Right kidney (tissue), 1 donor: ENCODE measurements at regions not wholly inside any gene's neighbourhood (a gene's known extent, or its start where the extent isn't known, plus 50 kb on each side); places are given as distances from the start of the nearest gene placed in this dataset.

ENCODE experiments used
- DNase-seq: peaks from one replicate; pipeline ENCODE4 v3.0.0-alpha.2; 2016

- no peak for DNase-seq
Observed at GRCh38 chr1:96002969-96003964, 718.3 kb upstream of the PTBP2 start.

- no peak for DNase-seq
Observed at GRCh38 chr1:96009831-96010434, 711.7 kb upstream of the PTBP2 start.

- no peak for DNase-seq
Observed at GRCh38 chr1:96011606-96012005, 710.0 kb upstream of the PTBP2 start.

GRCh38 chr1:96016219-96016618 lies 705.4 kb upstream of the PTBP2 start:
- DNase-seq, result no peak

GRCh38 chr1:96020378-96020777 lies 701.2 kb upstream of the PTBP2 start:
- no peak for DNase-seq

- DNase-seq, result no peak
Observed at GRCh38 chr1:96025062-96025461, 696.5 kb upstream of the PTBP2 start.

GRCh38 chr1:96028071-96028470 lies 693.5 kb upstream of the PTBP2 start:
- DNase-seq, result no peak

GRCh38 chr1:96030312-96030711 lies 691.3 kb upstream of the PTBP2 start:
- no peak for DNase-seq

GRCh38 chr1:96034006-96034405 lies 687.6 kb upstream of the PTBP2 start:
- DNase-seq, result no peak

- DNase-seq, result no peak
Observed at GRCh38 chr1:96036763-96037162, 684.8 kb upstream of the PTBP2 start.

GRCh38 chr1:96038636-96039035 lies 682.9 kb upstream of the PTBP2 start:
- DNase-seq, result no peak

- no peak for DNase-seq
Observed at GRCh38 chr1:96039910-96040309, 681.7 kb upstream of the PTBP2 start.

GRCh38 chr1:96041470-96041869 lies 680.1 kb upstream of the PTBP2 start:
- DNase-seq, result no peak

GRCh38 chr1:96048572-96049212 lies 672.9 kb upstream of the PTBP2 start:
- no peak for DNase-seq

GRCh38 chr1:96049759-96050409 lies 671.7 kb upstream of the PTBP2 start:
- DNase-seq, result no peak

- no peak for DNase-seq
Observed at GRCh38 chr1:96059276-96059675, 662.3 kb upstream of the PTBP2 start.

GRCh38 chr1:96059736-96060135 lies 661.8 kb upstream of the PTBP2 start:
- no peak for DNase-seq

- no peak for DNase-seq
Observed at GRCh38 chr1:96060621-96061020, 661.0 kb upstream of the PTBP2 start.

- no peak for DNase-seq
Observed at GRCh38 chr1:96072021-96072420, 649.6 kb upstream of the PTBP2 start.

- DNase-seq, result no peak
Observed at GRCh38 chr1:96073100-96073499, 648.5 kb upstream of the PTBP2 start.

- no peak for DNase-seq
Observed at GRCh38 chr1:96074422-96074821, 647.2 kb upstream of the PTBP2 start.

GRCh38 chr1:96074876-96075577 lies 646.6 kb upstream of the PTBP2 start:
- DNase-seq, result no peak
